ENCODE measurements at regions not wholly inside any gene's neighbourhood (a gene's known extent, or its start where the extent isn't known, plus 50 kb on each side); places are given as distances from the start of the nearest gene placed in this dataset.

DNA sequence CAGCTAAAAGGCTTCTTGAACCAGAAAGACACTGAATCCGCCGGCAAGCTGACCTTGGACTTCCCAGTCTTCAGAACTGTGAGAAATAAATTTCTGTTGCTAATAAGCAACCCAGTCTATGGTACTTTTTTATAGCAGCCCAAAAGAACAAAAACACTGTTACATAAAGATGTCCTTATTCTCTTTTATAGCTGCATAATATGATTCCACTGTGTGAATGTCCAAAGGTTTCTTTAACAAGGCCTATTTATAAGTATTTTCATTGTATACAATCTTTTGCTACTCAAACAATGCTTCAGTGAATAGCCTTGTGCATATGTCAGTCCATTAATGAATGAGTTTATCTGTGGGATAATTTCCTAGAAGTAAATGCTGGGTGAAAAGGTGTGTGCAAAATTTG, 190.8 kb upstream of the INHBA start:
- Histone ChIP-seq H3K27ac (no peak overlapping the region), H3K4me1 (ENCODE audit: insufficient read depth) (no peaks in the 10 kb centered on the region), H3K4me3 (no peak overlapping the region), H3K9me3 (no peaks in the 10 kb centered on the region), H3K27me3 (no peaks in the 10 kb centered on the region), H3K36me3 (no peaks in the 10 kb centered on the region)
- 88 to 92% (median 91%) methylated on average over 2 of the region's 2 CpGs for WGBS, 3 donors
- intact Hi-C loops (cut with DNase I), result no loop called here
- TF ChIP-seq, protein P1, sequence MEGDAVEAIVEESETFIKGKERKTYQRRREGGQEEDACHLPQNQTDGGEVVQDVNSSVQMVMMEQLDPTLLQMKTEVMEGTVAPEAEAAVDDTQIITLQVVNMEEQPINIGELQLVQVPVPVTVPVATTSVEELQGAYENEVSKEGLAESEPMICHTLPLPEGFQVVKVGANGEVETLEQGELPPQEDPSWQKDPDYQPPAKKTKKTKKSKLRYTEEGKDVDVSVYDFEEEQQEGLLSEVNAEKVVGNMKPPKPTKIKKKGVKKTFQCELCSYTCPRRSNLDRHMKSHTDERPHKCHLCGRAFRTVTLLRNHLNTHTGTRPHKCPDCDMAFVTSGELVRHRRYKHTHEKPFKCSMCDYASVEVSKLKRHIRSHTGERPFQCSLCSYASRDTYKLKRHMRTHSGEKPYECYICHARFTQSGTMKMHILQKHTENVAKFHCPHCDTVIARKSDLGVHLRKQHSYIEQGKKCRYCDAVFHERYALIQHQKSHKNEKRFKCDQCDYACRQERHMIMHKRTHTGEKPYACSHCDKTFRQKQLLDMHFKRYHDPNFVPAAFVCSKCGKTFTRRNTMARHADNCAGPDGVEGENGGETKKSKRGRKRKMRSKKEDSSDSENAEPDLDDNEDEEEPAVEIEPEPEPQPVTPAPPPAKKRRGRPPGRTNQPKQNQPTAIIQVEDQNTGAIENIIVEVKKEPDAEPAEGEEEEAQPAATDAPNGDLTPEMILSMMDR (IDR thresholded peaks at IDR 0.05), result no peak
- TF ChIP-seq POLR2A (IDR thresholded peaks at IDR 0.05) (no peak), EP300 (IDR thresholded peaks at IDR 0.05) (no peak)
- DNase-seq, result no peak

DNA sequence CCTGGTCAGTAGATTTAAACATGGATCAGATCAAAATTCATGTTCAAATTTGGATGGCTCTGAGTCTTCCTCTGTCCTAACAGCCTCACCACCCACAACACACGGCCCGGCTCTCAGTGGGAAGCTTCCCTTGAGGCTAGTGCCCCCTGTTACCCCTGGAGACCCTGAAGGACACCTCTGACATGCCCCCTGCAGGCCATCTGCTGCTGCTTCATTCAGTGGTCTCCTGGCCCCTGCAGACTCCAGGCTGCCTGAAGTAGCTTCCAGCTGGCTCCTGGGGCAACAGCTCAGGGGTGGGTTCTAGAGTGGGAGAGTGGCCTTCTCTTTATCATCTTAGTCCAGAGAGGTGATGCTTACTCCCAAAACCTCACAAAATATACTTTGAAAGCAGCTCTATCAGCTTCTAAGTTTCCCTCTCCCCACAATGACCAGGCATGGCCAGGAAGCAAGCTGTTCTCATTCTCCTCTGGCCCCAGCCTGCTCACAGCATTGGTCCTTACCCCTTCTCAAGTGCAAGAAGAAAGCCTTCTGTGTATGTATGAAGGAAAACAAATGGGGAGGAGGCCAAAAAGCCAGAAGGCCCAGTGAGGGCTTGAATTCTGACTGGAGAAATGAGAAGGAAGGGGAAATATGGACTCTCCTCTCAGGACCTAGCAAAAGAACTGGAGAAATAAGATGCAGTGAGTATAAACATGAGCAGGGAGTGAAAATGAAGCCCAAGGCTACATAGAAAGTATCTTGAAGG, 189.6 kb upstream of the INHBA start:
- no peak overlapping the region for H3K4me3 ChIP-seq
- H3K9me3 ChIP-seq, result no peaks in the 10 kb centered on the region
- intact Hi-C loops (cut with DNase I), result no loop called here
- H3K36me3 ChIP-seq, result no peaks in the 10 kb centered on the region
- H3K27me3 ChIP-seq, result no peaks in the 10 kb centered on the region
- no peak for TF ChIP-seq EP300 (IDR thresholded peaks at IDR 0.05)
- TF ChIP-seq, protein P1 (IDR thresholded peaks at IDR 0.05), result no peak
- no peak for TF ChIP-seq POLR2A (IDR thresholded peaks at IDR 0.05)
- no peaks in the 10 kb centered on the region for H3K4me1 ChIP-seq (ENCODE audit: insufficient read depth)
- 63 to 85% (median 85%) methylated on average over 2 of the region's 2 CpGs for WGBS, 3 donors
- no peak overlapping the region for H3K27ac ChIP-seq
- DNase-seq, result no peak

DNA sequence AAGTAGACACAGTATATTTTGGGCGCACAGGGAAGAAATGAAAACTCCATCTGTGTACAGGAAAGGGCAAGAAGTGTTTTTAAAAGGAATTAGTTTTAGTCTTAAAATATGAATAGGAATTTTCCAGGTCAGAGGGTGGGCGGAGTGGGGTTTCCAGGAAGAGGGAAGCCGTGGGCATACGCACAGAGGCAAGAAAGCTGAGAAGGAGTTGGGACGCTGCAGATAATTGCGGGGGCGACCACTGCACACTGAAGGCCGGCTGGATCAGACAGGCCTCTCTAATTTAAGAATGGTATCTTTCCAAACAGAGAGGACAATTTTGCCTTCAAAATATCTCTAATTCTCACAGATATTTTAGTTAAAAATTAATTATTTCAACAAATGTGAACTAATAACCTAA, 189.1 kb upstream of the INHBA start:
- intact Hi-C loops (cut with DNase I), result no loop called here
- WGBS, 3 donors, result 65 to 81% (median 75%) methylated on average over 8 of the region's 8 CpGs
- Histone ChIP-seq H3K27ac (no peak overlapping the region), H3K27me3 (no peaks in the 10 kb centered on the region), H3K36me3 (no peaks in the 10 kb centered on the region), H3K4me1 (ENCODE audit: insufficient read depth) (peaks cover under 1% of the 10 kb centered on the region), H3K4me3 (no peak overlapping the region), H3K9me3 (no peaks in the 10 kb centered on the region)
- TF ChIP-seq POLR2A (IDR thresholded peaks at IDR 0.05) (no peak), EP300 (IDR thresholded peaks at IDR 0.05) (no peak)
- TF ChIP-seq, protein P1 (IDR thresholded peaks at IDR 0.05), result no peak
- no peak for DNase-seq

DNA sequence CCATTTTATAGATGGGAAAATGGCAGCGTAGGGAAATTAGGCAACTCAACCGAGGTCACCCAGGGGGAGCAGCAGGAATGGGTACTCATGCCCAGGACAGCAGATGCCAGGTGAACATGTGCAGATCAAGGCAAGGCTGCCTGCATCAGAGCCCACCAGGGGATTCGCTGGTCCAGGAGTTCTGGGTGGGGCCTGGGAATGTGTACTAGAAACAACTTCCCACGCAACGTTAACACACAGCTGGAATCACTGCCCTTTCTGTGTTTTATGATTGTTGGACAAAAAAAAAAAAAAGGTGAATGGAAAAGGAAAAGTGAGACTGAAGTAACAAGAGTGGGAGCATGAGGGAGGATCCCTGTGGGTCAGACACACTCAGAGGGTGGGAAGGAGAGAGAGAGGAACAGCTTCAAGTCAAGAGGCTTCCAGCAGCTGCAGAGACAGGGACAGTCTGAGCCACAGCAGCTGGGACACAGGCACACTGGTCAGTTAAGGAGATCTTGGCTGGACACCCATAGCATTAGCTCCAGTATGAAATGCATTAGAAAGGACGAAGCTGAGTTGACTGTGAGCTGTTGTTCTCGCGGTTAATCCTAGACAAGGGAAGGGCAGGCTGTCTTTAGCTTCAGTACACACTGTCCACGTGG, 187.9 kb upstream of the INHBA start:
- no peaks in the 10 kb centered on the region for H3K9me3 ChIP-seq
- H3K4me1 ChIP-seq (ENCODE audit: insufficient read depth), result peaks cover 7% of the 10 kb centered on the region
- H3K27me3 ChIP-seq, result no peaks in the 10 kb centered on the region
- 43 to 49% (median 45%) methylated on average over 9 of the region's 9 CpGs for WGBS, 3 donors
- intact Hi-C loops (cut with DNase I), result no loop called here
- no peak for TF ChIP-seq EP300 (IDR thresholded peaks at IDR 0.05)
- TF ChIP-seq POLR2A (IDR thresholded peaks at IDR 0.05), result no peak
- TF ChIP-seq, protein P1 (IDR thresholded peaks at IDR 0.05), result no peak
- no peak overlapping the region for H3K4me3 ChIP-seq
- H3K36me3 ChIP-seq, result no peaks in the 10 kb centered on the region
- no peak overlapping the region for H3K27ac ChIP-seq
- no peak for DNase-seq

Measured in ovary (tissue), 7 donors.